ENCODE measurements at regions not wholly inside any gene's neighbourhood (a gene's known extent, or its start where the extent isn't known, plus 50 kb on each side); places are given as distances from the start of the nearest gene placed in this dataset.

- H3K4me3 ChIP-seq (ENCODE audit: low read depth, low read length) = no peak overlapping the region
- H3K36me3 ChIP-seq (ENCODE audit: control insufficient read depth, insufficient read depth, low read length) = no peaks in the 10 kb centered on the region
- H3K9ac ChIP-seq = no peak overlapping the region
- H3K79me2 ChIP-seq = no peaks in the 10 kb centered on the region
- H3K27ac ChIP-seq = no peak overlapping the region
- TF ChIP-seq CTCF (IDR thresholded peaks at IDR 0.05) = no peak
- H2AFZ ChIP-seq = no peak overlapping the region
- H3K4me2 ChIP-seq (ENCODE audit: low read length) = no peak overlapping the region
- no peaks in the 10 kb centered on the region for H3K9me3 ChIP-seq (ENCODE audit: control insufficient read depth, low read length)
- H3K27me3 ChIP-seq (ENCODE audit: control insufficient read depth, insufficient read depth, low read length) = no peaks in the 10 kb centered on the region
- H3K4me1 ChIP-seq = no peaks in the 10 kb centered on the region
Measured at GRCh38 chr10:31596765-31597164, 277.7 kb downstream of the ZEB1 start.

GRCh38 chr10:31595992-31596391 lies 277.0 kb downstream of the ZEB1 start:
- Histone ChIP-seq H3K27me3 (ENCODE audit: control insufficient read depth, insufficient read depth, low read length) (no peaks in the 10 kb centered on the region), H3K4me2 (ENCODE audit: low read length) (no peak overlapping the region), H3K4me3 (ENCODE audit: low read depth, low read length) (no peak overlapping the region), H3K79me2 (no peaks in the 10 kb centered on the region), H3K36me3 (ENCODE audit: control insufficient read depth, insufficient read depth, low read length) (no peaks in the 10 kb centered on the region), H2AFZ (no peak overlapping the region), H3K9ac (no peak overlapping the region), H3K4me1 (no peaks in the 10 kb centered on the region), H3K27ac (no peak overlapping the region), H3K9me3 (ENCODE audit: control insufficient read depth, low read length) (no peaks in the 10 kb centered on the region)
- no peak for TF ChIP-seq CTCF (IDR thresholded peaks at IDR 0.05)

GRCh38 chr10:31594347-31594873 lies 275.4 kb downstream of the ZEB1 start:
- H3K27me3 ChIP-seq (ENCODE audit: control insufficient read depth, insufficient read depth, low read length) = no peaks in the 10 kb centered on the region

DNA sequence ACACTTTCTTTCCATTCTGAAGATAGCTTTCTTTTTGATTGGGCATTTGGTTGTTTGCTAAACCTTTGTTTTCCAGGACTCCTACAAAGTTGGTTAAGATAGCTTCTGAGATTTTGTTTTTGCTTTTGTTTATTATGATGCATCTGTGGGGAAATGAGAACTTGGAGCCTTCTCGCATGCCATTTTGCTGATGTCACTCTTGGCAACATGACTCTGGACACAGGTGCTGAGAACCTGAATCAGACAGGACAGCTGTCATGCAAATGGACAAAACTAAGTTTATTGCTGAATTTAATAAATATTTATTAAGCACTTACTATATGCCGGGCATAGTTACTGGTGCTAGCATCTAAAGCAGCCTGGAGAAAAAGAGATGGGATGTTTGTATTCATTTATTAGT lies 274.1 kb downstream of the ZEB1 start:
- H2AFZ ChIP-seq = no peak overlapping the region
- H3K4me3 ChIP-seq (ENCODE audit: low read depth, low read length) = no peak overlapping the region
- no peak overlapping the region for H3K4me2 ChIP-seq (ENCODE audit: low read length)
- no peaks in the 10 kb centered on the region for H3K4me1 ChIP-seq
- H3K27me3 ChIP-seq (ENCODE audit: control insufficient read depth, insufficient read depth, low read length) = no peaks in the 10 kb centered on the region
- H3K9me3 ChIP-seq (ENCODE audit: control insufficient read depth, low read length) = no peaks in the 10 kb centered on the region
- TF ChIP-seq CTCF (IDR thresholded peaks at IDR 0.05) = no peak
- no peak overlapping the region for H3K9ac ChIP-seq
- H3K79me2 ChIP-seq = no peaks in the 10 kb centered on the region
- H3K36me3 ChIP-seq (ENCODE audit: control insufficient read depth, insufficient read depth, low read length) = no peaks in the 10 kb centered on the region
- H3K27ac ChIP-seq = no peak overlapping the region

More at GRCh38 chr10:31594347-31594873, 275.4 kb downstream of the ZEB1 start:
- H3K4me1 ChIP-seq = no peaks in the 10 kb centered on the region
- H3K4me2 ChIP-seq (ENCODE audit: low read length) = no peak overlapping the region
- no peaks in the 10 kb centered on the region for H3K9me3 ChIP-seq (ENCODE audit: control insufficient read depth, low read length)
- H2AFZ ChIP-seq = no peak overlapping the region
- H3K4me3 ChIP-seq (ENCODE audit: low read depth, low read length) = no peak overlapping the region
- H3K79me2 ChIP-seq = no peaks in the 10 kb centered on the region
- no peak overlapping the region for H3K27ac ChIP-seq
- no peak overlapping the region for H3K9ac ChIP-seq
- H3K36me3 ChIP-seq (ENCODE audit: control insufficient read depth, insufficient read depth, low read length) = no peaks in the 10 kb centered on the region
- no peak for TF ChIP-seq CTCF (IDR thresholded peaks at IDR 0.05)

- no peaks in the 10 kb centered on the region for H3K27me3 ChIP-seq (ENCODE audit: control insufficient read depth, insufficient read depth, low read length)
- no peaks in the 10 kb centered on the region for H3K79me2 ChIP-seq
- H3K36me3 ChIP-seq (ENCODE audit: control insufficient read depth, insufficient read depth, low read length) = no peaks in the 10 kb centered on the region
- H2AFZ ChIP-seq = no peak overlapping the region
- no peak overlapping the region for H3K4me3 ChIP-seq (ENCODE audit: low read depth, low read length)
- H3K4me2 ChIP-seq (ENCODE audit: low read length) = no peak overlapping the region
- no peaks in the 10 kb centered on the region for H3K9me3 ChIP-seq (ENCODE audit: control insufficient read depth, low read length)
- no peaks in the 10 kb centered on the region for H3K4me1 ChIP-seq
- H3K9ac ChIP-seq = no peak overlapping the region
- no peak for TF ChIP-seq CTCF (IDR thresholded peaks at IDR 0.05)
- no peak overlapping the region for H3K27ac ChIP-seq
Measured at GRCh38 chr10:31591569-31591968, 272.6 kb downstream of the ZEB1 start.
